CD4-positive, alpha-beta T cell treated with Interleukin-4 for 1 hour (primary cell): ENCODE measurements at regions not wholly inside any gene's neighbourhood (a gene's known extent, or its start where the extent isn't known, plus 50 kb on each side); places are given as distances from the start of the nearest gene placed in this dataset.
"Not testable (repeated sequence)": the region's sequence is repeated elsewhere in the genome, so short reads cannot be mapped to it uniquely, and the experiment has no call there.

Experiments
- DNase-seq, 2 donors: peaks; one replicate each; pipeline ENCODE4 v3.0.0-alpha.2; 2020 to 2022

- DNase-seq = no peak
These were observed 300.7 kb downstream of the KLF12 start for GRCh38 chr13:73833325-73834070.

GRCh38 chr13:73832825-73833224 is 301.4 kb downstream of the KLF12 start:
- no peak for DNase-seq

GRCh38 chr13:73832128-73832588 is 302.0 kb downstream of the KLF12 start:
- DNase-seq = no peak

- DNase-seq = no peak
These were observed 304.8 kb downstream of the KLF12 start for GRCh38 chr13:73829416-73829815.

GRCh38 chr13:73828811-73829210 is 305.4 kb downstream of the KLF12 start:
- DNase-seq = no peak

- no peak for DNase-seq
These were observed 306.8 kb downstream of the KLF12 start for GRCh38 chr13:73827434-73827833.

- no peak for DNase-seq
These were observed 309.1 kb downstream of the KLF12 start for GRCh38 chr13:73825143-73825542.

GRCh38 chr13:73822668-73823592 is 311.3 kb downstream of the KLF12 start:
- DNase-seq = no peak

- no peak for DNase-seq
These were observed 313.5 kb downstream of the KLF12 start for GRCh38 chr13:73820688-73821087.

GRCh38 chr13:73820285-73820684 is 313.9 kb downstream of the KLF12 start:
- no peak for DNase-seq

GRCh38 chr13:73819711-73820110 is 314.5 kb downstream of the KLF12 start:
- DNase-seq = no peak

- DNase-seq = no peak
These were observed 317.5 kb downstream of the KLF12 start for GRCh38 chr13:73816702-73817101.

- no peak for DNase-seq
These were observed 318.4 kb downstream of the KLF12 start for GRCh38 chr13:73815796-73816195.

GRCh38 chr13:73810647-73811046 is 323.6 kb downstream of the KLF12 start:
- no peak for DNase-seq

GRCh38 chr13:73809561-73809960 is 324.6 kb downstream of the KLF12 start:
- no peak for DNase-seq

- DNase-seq = no peak
These were observed 325.9 kb downstream of the KLF12 start for GRCh38 chr13:73808318-73808717.

- DNase-seq = not testable (repeated sequence)
These were observed 328.8 kb downstream of the KLF12 start for GRCh38 chr13:73805326-73805958.

- no peak for DNase-seq
These were observed 330.2 kb downstream of the KLF12 start for GRCh38 chr13:73803997-73804396.

- DNase-seq = no peak
These were observed 334.2 kb downstream of the KLF12 start for GRCh38 chr13:73800011-73800410.

GRCh38 chr13:73794755-73795154 is 339.4 kb downstream of the KLF12 start:
- no peak for DNase-seq

- DNase-seq = no peak
These were observed 340.8 kb downstream of the KLF12 start for GRCh38 chr13:73793361-73793760.

GRCh38 chr13:73792796-73793195 is 341.4 kb downstream of the KLF12 start:
- DNase-seq = no peak
